Liver (tissue), 8 donors: ENCODE measurements at regions not wholly inside any gene's neighbourhood (a gene's known extent, or its start where the extent isn't known, plus 50 kb on each side); places are given as distances from the start of the nearest gene placed in this dataset.
"Not testable (repeated sequence)": the region's sequence is repeated elsewhere in the genome, so short reads cannot be mapped to it uniquely, and the experiment has no call there.

Source experiments
- DNase-seq: peaks from one replicate; pipeline ENCODE4 v3.0.0-alpha.2; 2017; ENCODE audit warnings: low spot score
- H3K27ac ChIP-seq, 2 donors: one replicate each; pipeline ENCODE4 v1.7.0; 2013; ENCODE audit warnings: inconsistent platforms in 2 of 2, low read length in 2 of 2, control low read depth in 1 of 2, low read depth in 1 of 2, mild to moderate bottlenecking in 1 of 2
- H3K27me3 ChIP-seq, 4 donors: one replicate each; pipeline versions ENCODE4 v1.6.1 to v1.7.0; 2013; ENCODE audit warnings: low read length in 3 of 4, inconsistent platforms in 1 of 4, mild to moderate bottlenecking in 1 of 4, moderate library complexity in 1 of 4; ENCODE audit not compliant: control insufficient read depth in 4 of 4, insufficient read depth in 4 of 4
- H3K36me3 ChIP-seq, 4 donors: one replicate each; pipeline versions ENCODE4 v1.6.1 to v1.7.0; 2013; ENCODE audit warnings: low read length in 3 of 4, mild to moderate bottlenecking in 3 of 4, low read depth in 1 of 4, moderate library complexity in 1 of 4; ENCODE audit not compliant: control insufficient read depth in 4 of 4, insufficient read depth in 3 of 4
- H3K4me1 ChIP-seq, 4 donors: one replicate each; pipeline versions ENCODE4 v1.6.1 to v1.7.0; 2013; ENCODE audit warnings: low read length in 3 of 4, mild to moderate bottlenecking in 3 of 4, moderate library complexity in 1 of 4; ENCODE audit not compliant: control insufficient read depth in 4 of 4, insufficient read depth in 4 of 4
- H3K4me3 ChIP-seq, 3 donors: one replicate each; pipeline versions ENCODE4 v1.6.1 to v1.7.0; 2013; ENCODE audit warnings: low read length in 3 of 3, control low read depth in 1 of 3, low read depth in 1 of 3, mild to moderate bottlenecking in 1 of 3
- H3K9ac ChIP-seq, 2 donors: one replicate each; pipeline ENCODE4 v1.7.0; 2013; ENCODE audit warnings: low read length in 2 of 2, mild to moderate bottlenecking in 2 of 2, moderate library complexity in 2 of 2, control low read depth in 1 of 2, low read depth in 1 of 2
- H3K9me3 ChIP-seq, 4 donors: one replicate each; pipeline versions ENCODE4 v1.6.1 to v1.7.0; 2013; ENCODE audit warnings: low read length in 3 of 4; ENCODE audit not compliant: control insufficient read depth in 4 of 4
- ATF3 ChIP-seq: IDR thresholded peaks from 2 replicates; pipeline ENCODE4 v1.6.1; 2016; ENCODE audit warnings: antibody characterized with exemption
- CTCF ChIP-seq: fragments of 150-350 bp; IDR thresholded peaks from 2 replicates; pipeline ENCODE4 v1.5.1; 2017; ENCODE audit warnings: improper control_type of control experiment, low read depth, low read length; ENCODE audit not compliant: missing input control
- EGR1 ChIP-seq, 2 donors: IDR thresholded peaks; 2 replicates each; pipeline ENCODE4 v1.6.1; 2016 to 2018; ENCODE audit warnings: antibody characterized with exemption in 2 of 2, low read depth in 2 of 2
- FOXA1 ChIP-seq: IDR thresholded peaks from 2 replicates; pipeline ENCODE4 v1.6.1; 2016; ENCODE audit warnings: antibody characterized with exemption
- FOXA2 ChIP-seq: IDR thresholded peaks from 2 replicates; pipeline ENCODE4 v1.6.1; 2016; ENCODE audit warnings: antibody characterized with exemption
- GABPA ChIP-seq, 2 donors: IDR thresholded peaks in 1 of 2; conservative IDR thresholded peaks in 1 of 2; 2 replicates each; pipeline ENCODE4 v1.6.1; 2016; ENCODE audit warnings: antibody characterized with exemption in 2 of 2, mild to moderate bottlenecking in 1 of 2, moderate library complexity in 1 of 2
- HNF4A ChIP-seq, 2 donors: conservative IDR thresholded peaks; 2 replicates each; pipeline ENCODE4 v1.6.1; 2016; ENCODE audit warnings: antibody characterized with exemption in 2 of 2, mild to moderate bottlenecking in 2 of 2
- HNF4G ChIP-seq: IDR thresholded peaks from 2 replicates; pipeline ENCODE4 v1.6.1; 2016; ENCODE audit warnings: antibody characterized with exemption
- JUND ChIP-seq, 2 donors: IDR thresholded peaks; 2 replicates each; pipeline ENCODE4 v1.6.1; 2016; ENCODE audit warnings: antibody characterized with exemption in 2 of 2
- MAX ChIP-seq: IDR thresholded peaks from 2 replicates; pipeline ENCODE4 v1.6.1; 2016; ENCODE audit warnings: antibody characterized with exemption
- REST ChIP-seq: IDR thresholded peaks from 2 replicates; pipeline ENCODE4 v1.6.1; 2016; ENCODE audit warnings: antibody characterized with exemption, mild to moderate bottlenecking
- SP1 ChIP-seq: IDR thresholded peaks from 2 replicates; pipeline ENCODE4 v1.6.1; 2018; ENCODE audit warnings: antibody characterized with exemption, mild to moderate bottlenecking
- TAF1 ChIP-seq: conservative IDR thresholded peaks from 2 replicates; pipeline ENCODE4 v1.6.1; 2016; ENCODE audit warnings: antibody characterized with exemption, mild to moderate bottlenecking
- YY1 ChIP-seq: IDR thresholded peaks from 2 replicates; pipeline ENCODE4 v1.6.1; 2016; ENCODE audit warnings: antibody characterized with exemption, mild to moderate bottlenecking
- ZBTB33 ChIP-seq: IDR thresholded peaks from 2 replicates; pipeline ENCODE4 v1.6.1; 2016; ENCODE audit warnings: antibody characterized with exemption
- WGBS: extraction: QIAGEN DNeasy Blood & Tissue Kit; methylation state at CpG from one replicate; pipeline ENCODE4 v1.1.7; 2013; 5-methylcytosine and 5-hydroxymethylcytosine counted together
- donor health status: healthy.
- donor health status: healthy.
- donor health status: healthy.
- donor health status: healthy.
- donor health status: healthy.

- H3K4me3 ChIP-seq = no peak overlapping the region
- H3K4me1 ChIP-seq = no peaks in the 10 kb centered on the region
- no peak for TF ChIP-seq MAX
- TF ChIP-seq YY1 = no peak
- TF ChIP-seq ZBTB33 = no peak
- TF ChIP-seq JUND (IDR thresholded peaks at IDR 0.05) = no peak
- TF ChIP-seq FOXA1 = no peak
- TF ChIP-seq EGR1 (IDR thresholded peaks at IDR 0.05; ENCODE audit: low read depth in 2 of 2) = no peak
- no peak for TF ChIP-seq REST
- 85% methylated on average over 35 of the region's 35 CpGs for WGBS
- H3K27me3 ChIP-seq = no peaks in the 10 kb centered on the region
- no peaks in the 10 kb centered on the region for H3K9me3 ChIP-seq
- DNase-seq = no peak
- H3K9ac ChIP-seq = no peak overlapping the region
- no peak overlapping the region for H3K27ac ChIP-seq
- no peaks in the 10 kb centered on the region for H3K36me3 ChIP-seq
Measured at GRCh38 chr6:887583-888235, 194.8 kb upstream of the EXOC2 start.

GRCh38 chr6:886116-886515, 193.2 kb upstream of the EXOC2 start:
- not testable (repeated sequence) for H3K4me3 ChIP-seq, H3K36me3 ChIP-seq, H3K27me3 ChIP-seq, DNase-seq, H3K9ac ChIP-seq, H3K4me1 ChIP-seq, H3K27ac ChIP-seq, H3K9me3 ChIP-seq
- WGBS = 97% methylated on average over 9 of the region's 9 CpGs

- no peak for TF ChIP-seq GABPA (IDR thresholded peaks at IDR 0.05 in 1 of 2, conservative IDR thresholded peaks at IDR 0.05 in 1 of 2)
- no peak for TF ChIP-seq TAF1
- no peak for TF ChIP-seq FOXA2
- TF ChIP-seq FOXA1 = no peak
- TF ChIP-seq MAX = no peak
- TF ChIP-seq HNF4A (conservative IDR thresholded peaks at IDR 0.05) = no peak
- no peak for TF ChIP-seq YY1
- TF ChIP-seq HNF4G = no peak
- TF ChIP-seq SP1 = no peak
- TF ChIP-seq EGR1 (IDR thresholded peaks at IDR 0.05; ENCODE audit: low read depth in 2 of 2) = no peak
- no peak for TF ChIP-seq REST
- no peak for TF ChIP-seq ATF3
- TF ChIP-seq CTCF = no peak
- 72% methylated on average over 7 of the region's 7 CpGs for WGBS
- Histone ChIP-seq H3K9me3 (no peaks in the 10 kb centered on the region), H3K4me1 (no peaks in the 10 kb centered on the region), H3K27ac (no peak overlapping the region), H3K36me3 (no peaks in the 10 kb centered on the region), H3K9ac (no peak overlapping the region), H3K4me3 (no peak overlapping the region), H3K27me3 (no peaks in the 10 kb centered on the region)
- no peak for DNase-seq
Measured at GRCh38 chr6:885051-885590, 192.2 kb upstream of the EXOC2 start.
